Liver (tissue), 7 donors: ENCODE measurements at regions not wholly inside any gene's neighbourhood (a gene's known extent, or its start where the extent isn't known, plus 50 kb on each side); places are given as distances from the start of the nearest gene placed in this dataset.

Experiments used
- DNase-seq: peaks from one replicate; pipeline ENCODE4 v3.0.0-alpha.2; 2017; ENCODE audit warnings: low spot score
- H3K27ac ChIP-seq, 2 donors: one replicate each; pipeline ENCODE4 v1.7.0; 2013; ENCODE audit warnings: inconsistent platforms in 2 of 2, low read length in 2 of 2, control low read depth in 1 of 2, low read depth in 1 of 2, mild to moderate bottlenecking in 1 of 2
- H3K27me3 ChIP-seq, 4 donors: one replicate each; pipeline versions ENCODE4 v1.6.1 to v1.7.0; 2013; ENCODE audit warnings: low read length in 3 of 4, inconsistent platforms in 1 of 4, mild to moderate bottlenecking in 1 of 4, moderate library complexity in 1 of 4; ENCODE audit not compliant: control insufficient read depth in 4 of 4, insufficient read depth in 4 of 4
- H3K36me3 ChIP-seq, 4 donors: one replicate each; pipeline versions ENCODE4 v1.6.1 to v1.7.0; 2013; ENCODE audit warnings: low read length in 3 of 4, mild to moderate bottlenecking in 3 of 4, low read depth in 1 of 4, moderate library complexity in 1 of 4; ENCODE audit not compliant: control insufficient read depth in 4 of 4, insufficient read depth in 3 of 4
- H3K4me1 ChIP-seq, 4 donors: one replicate each; pipeline versions ENCODE4 v1.6.1 to v1.7.0; 2013; ENCODE audit warnings: low read length in 3 of 4, mild to moderate bottlenecking in 3 of 4, moderate library complexity in 1 of 4; ENCODE audit not compliant: control insufficient read depth in 4 of 4, insufficient read depth in 4 of 4
- H3K4me3 ChIP-seq, 3 donors: one replicate each; pipeline versions ENCODE4 v1.6.1 to v1.7.0; 2013; ENCODE audit warnings: low read length in 3 of 3, control low read depth in 1 of 3, low read depth in 1 of 3, mild to moderate bottlenecking in 1 of 3
- H3K9ac ChIP-seq, 2 donors: one replicate each; pipeline ENCODE4 v1.7.0; 2013; ENCODE audit warnings: low read length in 2 of 2, mild to moderate bottlenecking in 2 of 2, moderate library complexity in 2 of 2, control low read depth in 1 of 2, low read depth in 1 of 2
- H3K9me3 ChIP-seq, 4 donors: one replicate each; pipeline versions ENCODE4 v1.6.1 to v1.7.0; 2013; ENCODE audit warnings: low read length in 3 of 4; ENCODE audit not compliant: control insufficient read depth in 4 of 4
- ATF3 ChIP-seq: IDR thresholded peaks from 2 replicates; pipeline ENCODE4 v1.6.1; 2016; ENCODE audit warnings: antibody characterized with exemption
- FOXA1 ChIP-seq: IDR thresholded peaks from 2 replicates; pipeline ENCODE4 v1.6.1; 2016; ENCODE audit warnings: antibody characterized with exemption
- FOXA2 ChIP-seq: IDR thresholded peaks from 2 replicates; pipeline ENCODE4 v1.6.1; 2016; ENCODE audit warnings: antibody characterized with exemption
- GABPA ChIP-seq, 2 donors: IDR thresholded peaks in 1 of 2; conservative IDR thresholded peaks in 1 of 2; 2 replicates each; pipeline ENCODE4 v1.6.1; 2016; ENCODE audit warnings: antibody characterized with exemption in 2 of 2, mild to moderate bottlenecking in 1 of 2, moderate library complexity in 1 of 2
- HNF4A ChIP-seq, 2 donors: conservative IDR thresholded peaks; 2 replicates each; pipeline ENCODE4 v1.6.1; 2016; ENCODE audit warnings: antibody characterized with exemption in 2 of 2, mild to moderate bottlenecking in 2 of 2
- RAD21 ChIP-seq, 2 donors: IDR thresholded peaks; 2 replicates each; pipeline ENCODE4 v1.6.1; 2016; ENCODE audit warnings: antibody characterized with exemption in 2 of 2, mild to moderate bottlenecking in 2 of 2
- RXRA ChIP-seq, 2 donors: IDR thresholded peaks; 2 replicates each; pipeline ENCODE4 v1.6.1; 2017 to 2018; ENCODE audit warnings: antibody characterized with exemption in 2 of 2, mild to moderate bottlenecking in 1 of 2
- SP1 ChIP-seq: IDR thresholded peaks from 2 replicates; pipeline ENCODE4 v1.6.1; 2018; ENCODE audit warnings: antibody characterized with exemption, mild to moderate bottlenecking
- TAF1 ChIP-seq: conservative IDR thresholded peaks from 2 replicates; pipeline ENCODE4 v1.6.1; 2016; ENCODE audit warnings: antibody characterized with exemption, mild to moderate bottlenecking
- WGBS: extraction: QIAGEN DNeasy Blood & Tissue Kit; methylation state at CpG from one replicate; pipeline ENCODE4 v1.1.7; 2013; 5-methylcytosine and 5-hydroxymethylcytosine counted together
- TF ChIP-seq, protein P1 (sequence below): IDR thresholded peaks from 2 replicates; pipeline ENCODE4 v1.6.1; 2016; ENCODE audit warnings: antibody characterized with exemption, mild to moderate bottlenecking
- donor health status: healthy.
- donor health status: healthy.
- donor health status: healthy.
- donor health status: healthy.

DNA sequence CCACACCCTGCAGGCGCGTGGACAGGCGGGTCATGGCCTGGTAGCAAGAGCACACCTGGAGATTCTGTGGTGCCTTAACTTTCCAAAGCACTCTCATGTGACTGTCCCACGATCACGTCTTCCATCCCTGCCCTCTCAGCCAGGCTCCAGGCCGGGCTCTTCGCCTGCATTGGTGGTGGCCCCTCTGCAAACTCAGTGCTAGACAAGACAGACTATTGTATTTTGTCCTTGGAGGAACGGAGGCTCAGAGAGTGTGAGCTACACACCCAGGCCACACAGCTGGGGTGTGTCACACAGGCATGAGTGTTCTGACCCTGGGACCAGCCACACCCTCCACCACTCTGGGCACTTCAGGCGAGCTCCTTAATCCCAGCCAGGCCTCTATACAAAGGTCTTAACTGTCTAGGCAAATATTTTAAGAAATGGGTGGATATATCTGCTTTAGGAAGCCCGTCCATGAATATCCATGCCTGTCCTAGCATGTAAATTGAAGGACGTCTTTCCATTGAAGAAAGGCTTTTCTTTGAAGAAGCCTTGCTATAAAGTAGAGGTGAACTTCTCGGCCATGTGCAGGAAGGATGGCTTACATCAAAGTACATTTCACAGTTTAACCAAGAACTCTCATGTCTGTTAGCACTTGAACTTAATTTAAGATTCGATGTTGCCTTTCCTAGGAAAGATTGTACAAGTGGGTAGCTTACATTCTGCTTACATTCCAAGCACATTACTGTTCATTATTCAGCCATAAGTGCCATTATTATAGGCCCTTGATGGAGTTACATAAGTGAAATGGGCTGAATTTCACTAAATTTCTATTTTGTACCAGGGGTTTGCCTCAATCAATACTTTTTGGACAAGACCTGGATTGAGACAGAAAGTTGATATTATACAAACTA is 263.9 kb downstream of the DLL1 start:
- no peak overlapping the region for H3K27ac ChIP-seq
- H3K9ac ChIP-seq, result no peak overlapping the region
- H3K9me3 ChIP-seq, result no peaks in the 10 kb centered on the region
- H3K36me3 ChIP-seq, result no peaks in the 10 kb centered on the region
- peaks cover 5 to 35% (median 23%) of the 10 kb centered on the region in 4 donors for H3K4me1 ChIP-seq
- H3K4me3 ChIP-seq, result no peak overlapping the region
- TF ChIP-seq ATF3 (no peak), FOXA2 (no peak), GABPA (IDR thresholded peaks at IDR 0.05 in 1 of 2, conservative IDR thresholded peaks at IDR 0.05 in 1 of 2) (no peak), HNF4A (conservative IDR thresholded peaks at IDR 0.05) (no peak), TAF1 (no peak), RXRA (IDR thresholded peaks at IDR 0.05) (no peak), SP1 (no peak), FOXA1 (no peak)
- DNase-seq, result no peak
- no peaks in the 10 kb centered on the region for H3K27me3 ChIP-seq
- 79% methylated on average over 13 of the region's 13 CpGs for WGBS

GRCh38 chr6:170025935-170026750 is 264.7 kb downstream of the DLL1 start:
- Histone ChIP-seq H3K4me1 (peaks cover 5 to 30% (median 21%) of the 10 kb centered on the region in 4 donors), H3K27me3 (no peaks in the 10 kb centered on the region), H3K9ac (no peak overlapping the region), H3K4me3 (no peak overlapping the region), H3K9me3 (no peaks in the 10 kb centered on the region), H3K36me3 (no peaks in the 10 kb centered on the region), H3K27ac (no peak overlapping the region)
- 84% methylated on average over 23 of the region's 23 CpGs for WGBS
- DNase-seq, result no peak
- TF ChIP-seq, protein P1, sequence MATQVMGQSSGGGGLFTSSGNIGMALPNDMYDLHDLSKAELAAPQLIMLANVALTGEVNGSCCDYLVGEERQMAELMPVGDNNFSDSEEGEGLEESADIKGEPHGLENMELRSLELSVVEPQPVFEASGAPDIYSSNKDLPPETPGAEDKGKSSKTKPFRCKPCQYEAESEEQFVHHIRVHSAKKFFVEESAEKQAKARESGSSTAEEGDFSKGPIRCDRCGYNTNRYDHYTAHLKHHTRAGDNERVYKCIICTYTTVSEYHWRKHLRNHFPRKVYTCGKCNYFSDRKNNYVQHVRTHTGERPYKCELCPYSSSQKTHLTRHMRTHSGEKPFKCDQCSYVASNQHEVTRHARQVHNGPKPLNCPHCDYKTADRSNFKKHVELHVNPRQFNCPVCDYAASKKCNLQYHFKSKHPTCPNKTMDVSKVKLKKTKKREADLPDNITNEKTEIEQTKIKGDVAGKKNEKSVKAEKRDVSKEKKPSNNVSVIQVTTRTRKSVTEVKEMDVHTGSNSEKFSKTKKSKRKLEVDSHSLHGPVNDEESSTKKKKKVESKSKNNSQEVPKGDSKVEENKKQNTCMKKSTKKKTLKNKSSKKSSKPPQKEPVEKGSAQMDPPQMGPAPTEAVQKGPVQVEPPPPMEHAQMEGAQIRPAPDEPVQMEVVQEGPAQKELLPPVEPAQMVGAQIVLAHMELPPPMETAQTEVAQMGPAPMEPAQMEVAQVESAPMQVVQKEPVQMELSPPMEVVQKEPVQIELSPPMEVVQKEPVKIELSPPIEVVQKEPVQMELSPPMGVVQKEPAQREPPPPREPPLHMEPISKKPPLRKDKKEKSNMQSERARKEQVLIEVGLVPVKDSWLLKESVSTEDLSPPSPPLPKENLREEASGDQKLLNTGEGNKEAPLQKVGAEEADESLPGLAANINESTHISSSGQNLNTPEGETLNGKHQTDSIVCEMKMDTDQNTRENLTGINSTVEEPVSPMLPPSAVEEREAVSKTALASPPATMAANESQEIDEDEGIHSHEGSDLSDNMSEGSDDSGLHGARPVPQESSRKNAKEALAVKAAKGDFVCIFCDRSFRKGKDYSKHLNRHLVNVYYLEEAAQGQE, result no peak
- TF ChIP-seq SP1 (peak; percentile 24), FOXA1 (no peak), ATF3 (no peak)

DNA sequence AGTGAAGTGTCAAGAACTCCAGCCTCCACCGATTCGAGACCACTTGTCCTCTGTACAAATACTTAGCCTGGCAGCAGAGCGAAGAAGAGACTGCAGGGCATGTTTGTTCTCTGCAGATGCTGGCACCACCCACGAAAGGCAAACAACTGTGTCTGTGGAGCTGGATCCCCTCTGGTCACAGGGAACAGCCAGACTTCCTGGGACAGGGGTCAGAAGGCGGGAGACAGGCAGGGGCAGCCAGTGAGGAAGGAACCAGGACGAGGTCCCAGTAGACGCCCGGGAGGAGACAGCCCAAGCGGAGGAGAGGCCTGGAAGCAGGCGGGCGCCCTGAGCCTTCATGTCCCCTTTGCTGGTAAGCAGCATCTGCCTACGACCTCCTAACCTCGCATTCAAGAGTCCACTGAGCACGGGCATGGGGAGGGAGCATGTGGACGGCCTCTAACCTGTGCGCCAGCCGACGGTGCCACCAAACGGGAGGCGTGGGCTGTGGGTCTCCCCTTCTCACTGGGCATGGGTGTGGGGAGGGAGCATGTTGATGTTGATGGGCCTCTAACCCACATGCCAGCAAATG is 265.5 kb downstream of the DLL1 start:
- no peak overlapping the region for H3K4me3 ChIP-seq
- H3K36me3 ChIP-seq, result no peaks in the 10 kb centered on the region
- no peak for TF ChIP-seq RAD21 (IDR thresholded peaks at IDR 0.05)
- TF ChIP-seq ATF3, result no peak
- peaks cover 2 to 23% (median 15%) of the 10 kb centered on the region in 4 donors for H3K4me1 ChIP-seq
- no peak overlapping the region for H3K9ac ChIP-seq
- 64% methylated on average over 20 of the region's 20 CpGs for WGBS
- H3K27ac ChIP-seq, result no peak overlapping the region
- no peak for DNase-seq
- H3K27me3 ChIP-seq, result no peaks in the 10 kb centered on the region
- no peaks in the 10 kb centered on the region for H3K9me3 ChIP-seq
